ENCODE measurements at regions not wholly inside any gene's neighbourhood (a gene's known extent, or its start where the extent isn't known, plus 50 kb on each side); places are given as distances from the start of the nearest gene placed in this dataset.
"Not testable (repeated sequence)": the region's sequence is repeated elsewhere in the genome, so short reads cannot be mapped to it uniquely, and the experiment has no call there.

- not testable (repeated sequence) for TF ChIP-seq CTCF, POLR2A (IDR thresholded peaks at IDR 0.05)
These were observed 98.0 kb upstream of the PLGLB2 start for GRCh38 chr2:87649871-87650270.

Measured in right lobe of liver (tissue), 4 donors.